Tibial artery (tissue), 4 donors: ENCODE measurements at regions not wholly inside any gene's neighbourhood (a gene's known extent, or its start where the extent isn't known, plus 50 kb on each side); places are given as distances from the start of the nearest gene placed in this dataset.

Experiments
- DNase-seq, 2 donors: peaks; one replicate each; pipeline ENCODE4 v3.0.0-alpha.2; 2019
- H3K27ac ChIP-seq, 2 donors: fragments of 200-600 bp; sonication (generic) in 1 of 2; 1 replicate in 1 of 2; 2 replicates in 1 of 2; pipeline ENCODE4 v1.5.1; 2018 to 2019; ENCODE audit warnings: mild to moderate bottlenecking in 1 of 2
- H3K27me3 ChIP-seq, 2 donors: fragments of 200-600 bp; sonication (generic) in 1 of 2; one replicate each; pipeline versions ENCODE4 v1.5.1 to v1.6.0; 2016 to 2019
- H3K36me3 ChIP-seq, 3 donors: fragments of 200-600 bp; sonication (generic) in 2 of 3; one replicate each; pipeline ENCODE4 v1.5.1; 2016 to 2019; ENCODE audit warnings: mild to moderate bottlenecking in 2 of 3
- H3K4me1 ChIP-seq, 4 donors: fragments of 200-600 bp; sonication (generic) in 2 of 4; 1 replicate in 3 of 4; 2 replicates in 1 of 4; pipeline ENCODE4 v1.5.1; 2016 to 2019
- H3K4me3 ChIP-seq, 2 donors: fragments of 200-600 bp; sonication (generic) in 1 of 2; 1 replicate in 1 of 2; 2 replicates in 1 of 2; pipeline ENCODE4 v1.5.1; 2018 to 2019; ENCODE audit warnings: mild to moderate bottlenecking in 2 of 2
- H3K9me3 ChIP-seq, 3 donors: fragments of 200-600 bp; sonication (generic) in 1 of 3; one replicate each; pipeline ENCODE4 v1.5.1; 2016 to 2019
- CTCF ChIP-seq, 2 experiments: fragments of 200-600 bp in 1 of 2; fragments of 450-650 bp in 1 of 2; IDR thresholded peaks; one replicate each; pipeline ENCODE4 v1.5.1; 2017 to 2019; ENCODE audit warnings: antibody characterized with exemption in 2 of 2, mild to moderate bottlenecking in 1 of 2, moderate library complexity in 1 of 2
- intact Hi-C: fragments of 100-400 bp; cut with DNase I; formaldehyde crosslinking; loops from one replicate; pipeline ENCODE4 v1.15.0; 2023; ENCODE audit warnings: low total_unique reads

DNA sequence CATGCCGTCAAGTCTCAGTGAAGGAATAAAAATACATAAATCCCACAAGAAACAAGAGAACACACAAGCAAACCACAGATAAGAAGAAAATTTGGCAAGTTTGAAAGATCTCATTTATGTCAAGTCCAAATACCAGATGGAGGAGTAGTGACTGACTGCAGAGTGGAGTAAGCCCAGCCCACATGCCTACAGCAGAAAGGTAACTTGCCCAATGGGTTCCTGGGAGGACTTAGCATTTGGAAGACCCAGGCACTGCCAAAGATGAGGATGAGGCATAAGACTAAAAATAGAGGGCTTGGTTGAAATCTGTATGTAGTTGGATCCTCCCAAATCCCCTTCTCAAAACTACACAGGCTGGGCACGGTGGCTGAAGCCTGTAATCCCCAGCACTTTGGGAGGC, 70.8 kb downstream of the ZNF648 start:
- H3K4me1 ChIP-seq: no peaks in the 10 kb centered on the region
- no peak overlapping the region for H3K4me3 ChIP-seq
- intact Hi-C loops: no loop called here
- no peak for TF ChIP-seq CTCF (IDR thresholded peaks at IDR 0.05)
- no peaks in the 10 kb centered on the region for H3K27me3 ChIP-seq
- no peak overlapping the region for H3K27ac ChIP-seq
- H3K36me3 ChIP-seq: no peaks in the 10 kb centered on the region
- H3K9me3 ChIP-seq: no peaks in the 10 kb centered on the region
- DNase-seq: no peak

- intact Hi-C loops: no loop called here
- DNase-seq: no peak
- H3K36me3 ChIP-seq: no peaks in the 10 kb centered on the region
- no peak overlapping the region for H3K27ac ChIP-seq
- no peaks in the 10 kb centered on the region for H3K27me3 ChIP-seq
- H3K4me1 ChIP-seq: no peaks in the 10 kb centered on the region
- H3K9me3 ChIP-seq: no peaks in the 10 kb centered on the region
- TF ChIP-seq CTCF (IDR thresholded peaks at IDR 0.05): no peak
- H3K4me3 ChIP-seq: no peak overlapping the region
Measured at GRCh38 chr1:181989261-181989920, 72.1 kb downstream of the ZNF648 start.

GRCh38 chr1:181987996-181988395, 73.5 kb downstream of the ZNF648 start:
- no peak for TF ChIP-seq CTCF (IDR thresholded peaks at IDR 0.05)

DNA sequence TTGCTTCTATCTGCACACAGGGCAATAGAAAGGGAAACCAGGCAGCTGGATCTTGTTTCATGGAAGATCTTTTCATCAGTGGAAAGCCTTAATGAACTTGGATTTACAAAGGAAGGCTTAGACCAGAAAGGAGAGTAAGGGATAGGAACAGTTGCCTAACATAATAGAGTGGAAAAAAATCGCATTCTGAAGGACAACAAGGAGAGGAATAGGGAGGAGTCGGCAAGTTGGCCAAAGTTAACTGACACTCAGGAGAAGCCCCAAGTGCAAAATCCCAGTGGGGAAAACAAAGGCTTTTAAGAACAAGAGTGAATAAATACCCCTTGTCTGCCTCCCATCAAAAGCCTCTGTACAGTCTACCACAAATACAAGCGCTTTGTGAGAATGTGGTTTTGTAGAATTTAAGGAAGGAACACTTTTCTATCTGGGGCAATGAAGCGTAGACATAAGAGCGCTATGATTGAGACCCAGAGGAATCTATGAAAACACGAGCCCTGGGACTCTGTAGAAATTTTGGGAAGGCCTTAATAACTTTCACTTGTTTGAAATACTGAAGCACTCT, 74.1 kb downstream of the ZNF648 start:
- Histone ChIP-seq H3K36me3 (no peaks in the 10 kb centered on the region), H3K27me3 (no peaks in the 10 kb centered on the region), H3K4me3 (no peak overlapping the region), H3K4me1 (no peaks in the 10 kb centered on the region), H3K27ac (no peak overlapping the region), H3K9me3 (no peaks in the 10 kb centered on the region)
- intact Hi-C loops: no loop called here
- DNase-seq: no peak
- TF ChIP-seq CTCF (IDR thresholded peaks at IDR 0.05): no peak

More at GRCh38 chr1:181987996-181988395, 73.5 kb downstream of the ZNF648 start:
- H3K9me3 ChIP-seq: no peaks in the 10 kb centered on the region
- DNase-seq: no peak
- H3K4me1 ChIP-seq: no peaks in the 10 kb centered on the region
- no peaks in the 10 kb centered on the region for H3K36me3 ChIP-seq
- no peak overlapping the region for H3K27ac ChIP-seq
- H3K27me3 ChIP-seq: no peaks in the 10 kb centered on the region
- H3K4me3 ChIP-seq: no peak overlapping the region
- intact Hi-C loops: no loop called here

DNA sequence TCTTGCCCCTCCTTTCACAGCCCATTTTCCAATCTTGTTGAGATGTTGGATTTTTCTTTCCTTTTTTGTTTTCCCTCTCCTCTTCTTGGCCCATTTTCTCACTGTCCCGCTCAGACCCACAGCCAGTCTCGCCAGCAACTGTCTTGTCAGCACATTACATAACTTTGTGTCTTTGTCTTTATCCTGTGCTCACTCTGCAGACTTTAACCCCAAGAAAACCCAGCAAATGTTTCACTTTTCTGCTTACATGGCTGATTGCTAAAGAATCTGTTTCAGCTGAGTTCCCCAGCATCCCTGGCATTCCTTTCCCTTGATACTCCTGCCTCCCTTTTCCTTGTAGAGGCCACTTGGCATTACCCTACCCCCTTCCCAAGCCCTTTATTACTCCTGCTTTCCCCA, 74.6 kb downstream of the ZNF648 start:
- intact Hi-C loops: no loop called here
- Histone ChIP-seq H3K9me3 (no peaks in the 10 kb centered on the region), H3K36me3 (no peaks in the 10 kb centered on the region), H3K27ac (no peak overlapping the region), H3K27me3 (no peaks in the 10 kb centered on the region), H3K4me1 (no peaks in the 10 kb centered on the region), H3K4me3 (no peak overlapping the region)
- DNase-seq: no peak
- no peak for TF ChIP-seq CTCF (IDR thresholded peaks at IDR 0.05)
